Esophagus (tissue), 2 donors: ENCODE measurements at regions not wholly inside any gene's neighbourhood (a gene's known extent, or its start where the extent isn't known, plus 50 kb on each side); places are given as distances from the start of the nearest gene placed in this dataset.

Experiments used
- H3K27ac ChIP-seq, 2 donors: one replicate each; pipeline ENCODE4 v1.5.1; 2013; ENCODE audit warnings: low read depth in 2 of 2, mild to moderate bottlenecking in 2 of 2, inconsistent platforms in 1 of 2, low read length in 1 of 2, moderate library complexity in 1 of 2
- H3K27me3 ChIP-seq, 2 donors: one replicate each; pipeline ENCODE4 v1.6.1; 2013; ENCODE audit warnings: low read length in 2 of 2, control low read depth in 1 of 2, mild to moderate bottlenecking in 1 of 2; ENCODE audit not compliant: insufficient read depth in 2 of 2, control insufficient read depth in 1 of 2
- H3K36me3 ChIP-seq, 2 donors: one replicate each; pipeline ENCODE4 v1.6.1; 2013; ENCODE audit warnings: low read length in 1 of 2; ENCODE audit not compliant: control insufficient read depth in 2 of 2, insufficient read depth in 2 of 2
- H3K4me1 ChIP-seq, 2 donors: one replicate each; pipeline ENCODE4 v1.6.1; 2013; ENCODE audit warnings: low read length in 1 of 2; ENCODE audit not compliant: control insufficient read depth in 2 of 2, insufficient read depth in 2 of 2
- H3K4me3 ChIP-seq, 2 donors: one replicate each; pipeline ENCODE4 v1.5.1; 2013; ENCODE audit warnings: low read length in 2 of 2, mild to moderate bottlenecking in 2 of 2, low read depth in 1 of 2, moderate library complexity in 1 of 2
- H3K9me3 ChIP-seq, 2 donors: one replicate each; pipeline ENCODE4 v1.6.1; 2013; ENCODE audit warnings: mild to moderate bottlenecking in 2 of 2, low read depth in 1 of 2, low read length in 1 of 2, moderate library complexity in 1 of 2; ENCODE audit not compliant: control insufficient read depth in 2 of 2, insufficient read depth in 1 of 2
- WGBS, 2 donors: extraction: QIAGEN DNeasy Blood & Tissue Kit; methylation state at CpG; one replicate each; pipeline ENCODE4 v1.1.7; 2013; 5-methylcytosine and 5-hydroxymethylcytosine counted together
- donor health status: healthy with polysubstance abuse.
- donor health status: Bipolar disorder and iron deficiency.

GRCh38 chr3:152087153-152087552 lies 181.6 kb upstream of the MBNL1 start:
- Histone ChIP-seq H3K27ac (no peak overlapping the region), H3K4me3 (no peak overlapping the region), H3K4me1 (no peaks in the 10 kb centered on the region), H3K9me3 (no peaks in the 10 kb centered on the region), H3K36me3 (no peaks in the 10 kb centered on the region), H3K27me3 (no peaks in the 10 kb centered on the region)

- H3K9me3 ChIP-seq = no peaks in the 10 kb centered on the region
- no peak overlapping the region for H3K27ac ChIP-seq
- H3K4me1 ChIP-seq = no peaks in the 10 kb centered on the region
- H3K4me3 ChIP-seq = no peak overlapping the region
- H3K36me3 ChIP-seq = no peaks in the 10 kb centered on the region
- no peaks in the 10 kb centered on the region for H3K27me3 ChIP-seq
Measured at GRCh38 chr3:152089528-152089927, 179.2 kb upstream of the MBNL1 start.

DNA sequence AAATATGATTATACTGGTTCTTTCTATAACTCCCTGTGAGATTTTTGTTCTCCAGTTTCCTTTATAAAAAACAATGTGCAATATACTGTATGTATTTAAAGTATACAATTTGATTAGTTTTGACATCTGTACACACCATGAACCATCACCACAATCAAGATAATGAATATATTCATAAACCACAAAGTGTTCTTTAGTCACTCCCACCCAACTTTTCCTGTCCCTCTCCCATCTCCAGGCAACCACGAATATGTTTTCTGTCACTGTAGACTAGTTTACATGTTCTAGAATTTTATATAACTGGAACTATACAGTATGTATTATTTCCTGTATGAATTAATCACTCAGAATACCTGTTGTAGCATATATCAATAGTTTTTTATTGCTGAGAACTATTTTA lies 177.0 kb upstream of the MBNL1 start:
- H3K36me3 ChIP-seq = no peaks in the 10 kb centered on the region
- H3K9me3 ChIP-seq = no peaks in the 10 kb centered on the region
- no peaks in the 10 kb centered on the region for H3K27me3 ChIP-seq
- WGBS, 2 donors = 78 to 79% methylated on average over 1 of the region's 1 CpG
- no peak overlapping the region for H3K4me3 ChIP-seq
- H3K4me1 ChIP-seq = no peaks in the 10 kb centered on the region
- H3K27ac ChIP-seq = no peak overlapping the region

GRCh38 chr3:152093901-152094300 lies 174.8 kb upstream of the MBNL1 start:
- no peaks in the 10 kb centered on the region for H3K4me1 ChIP-seq
- H3K9me3 ChIP-seq = no peaks in the 10 kb centered on the region
- no peak overlapping the region for H3K27ac ChIP-seq
- no peaks in the 10 kb centered on the region for H3K27me3 ChIP-seq
- H3K4me3 ChIP-seq = no peak overlapping the region
- H3K36me3 ChIP-seq = no peaks in the 10 kb centered on the region

DNA sequence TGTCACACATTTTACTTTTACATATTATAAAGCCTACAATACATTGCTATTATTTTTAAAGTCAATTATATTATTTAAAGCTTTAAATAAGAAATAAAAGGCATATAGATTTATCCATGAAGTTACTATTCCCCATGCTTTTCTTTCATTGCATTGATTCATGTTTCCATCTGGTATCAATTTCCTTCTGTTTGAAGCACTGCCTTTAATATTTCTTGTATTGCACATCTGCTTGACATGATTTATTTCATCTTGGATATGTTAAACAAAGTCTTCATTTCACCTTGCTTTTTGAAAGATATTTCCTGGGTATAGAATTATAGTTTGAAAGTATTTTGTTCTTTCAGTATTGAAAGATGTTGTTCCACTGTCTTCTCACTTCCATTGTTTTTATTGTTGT lies 174.3 kb upstream of the MBNL1 start:
- H3K9me3 ChIP-seq = no peaks in the 10 kb centered on the region
- no peaks in the 10 kb centered on the region for H3K4me1 ChIP-seq
- no peaks in the 10 kb centered on the region for H3K36me3 ChIP-seq
- H3K27me3 ChIP-seq = no peaks in the 10 kb centered on the region
- no peak overlapping the region for H3K27ac ChIP-seq
- no peak overlapping the region for H3K4me3 ChIP-seq

DNA sequence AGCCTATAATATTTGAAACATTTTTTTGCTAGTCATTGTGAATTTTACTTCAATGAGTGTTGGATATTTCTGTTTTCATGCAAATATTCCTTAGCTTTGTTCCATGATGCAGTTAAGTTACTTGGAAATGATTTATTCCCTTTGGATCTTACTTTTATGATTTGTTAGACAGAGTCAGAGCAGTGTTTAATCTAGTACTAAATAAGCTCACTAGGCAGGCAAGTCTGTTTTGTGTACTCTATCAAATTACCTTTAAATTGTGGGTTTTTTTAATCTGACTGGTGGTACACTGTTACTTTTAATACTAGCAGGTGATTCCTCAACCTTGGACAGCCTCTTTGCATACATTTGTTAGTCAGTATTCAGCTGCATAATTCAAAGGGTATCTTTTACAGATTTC lies 173.3 kb upstream of the MBNL1 start:
- no peak overlapping the region for H3K27ac ChIP-seq

DNA sequence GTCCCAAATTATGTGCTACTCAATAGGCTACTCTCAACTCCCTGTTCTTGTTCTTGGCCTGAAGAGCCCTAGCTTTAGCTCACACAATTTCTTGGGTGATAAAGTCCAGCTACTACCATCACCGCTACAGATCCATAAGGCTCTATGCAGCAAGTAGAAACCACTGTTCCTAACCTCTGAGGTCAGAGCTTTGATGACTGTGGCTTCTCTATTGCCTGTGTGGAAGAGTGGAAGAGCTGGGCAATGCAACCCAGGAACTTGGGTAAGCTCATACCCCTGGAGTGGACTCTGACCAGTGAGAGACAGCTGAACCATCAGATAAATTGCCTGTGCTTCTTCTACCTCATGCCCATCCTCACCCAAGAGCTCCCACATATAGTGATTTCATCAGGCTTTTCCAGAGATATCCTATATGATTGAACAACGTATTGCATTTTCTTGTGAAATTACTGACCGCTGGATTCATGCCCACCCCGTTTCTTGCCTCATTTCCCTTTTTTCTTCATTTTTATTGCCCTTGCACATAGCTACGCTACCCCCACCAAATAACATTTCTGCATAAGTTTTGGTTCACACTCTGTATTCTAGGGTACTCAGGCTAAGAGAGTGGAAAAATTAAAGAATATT lies 172.3 kb upstream of the MBNL1 start:
- 96% methylated on average over 5 of the region's 5 CpGs for WGBS, 2 donors
- no peaks in the 10 kb centered on the region for H3K9me3 ChIP-seq
- H3K36me3 ChIP-seq = no peaks in the 10 kb centered on the region
- H3K27ac ChIP-seq = no peak overlapping the region
- no peak overlapping the region for H3K4me3 ChIP-seq
- H3K27me3 ChIP-seq = no peaks in the 10 kb centered on the region
- H3K4me1 ChIP-seq = no peaks in the 10 kb centered on the region

More for the DNA sequence above, 173.3 kb upstream of the MBNL1 start:
- Histone ChIP-seq H3K9me3 (no peaks in the 10 kb centered on the region), H3K27me3 (no peaks in the 10 kb centered on the region), H3K36me3 (no peaks in the 10 kb centered on the region), H3K4me3 (no peak overlapping the region), H3K4me1 (no peaks in the 10 kb centered on the region)

GRCh38 chr3:152097120-152097519 lies 171.6 kb upstream of the MBNL1 start:
- no peak overlapping the region for H3K27ac ChIP-seq

DNA sequence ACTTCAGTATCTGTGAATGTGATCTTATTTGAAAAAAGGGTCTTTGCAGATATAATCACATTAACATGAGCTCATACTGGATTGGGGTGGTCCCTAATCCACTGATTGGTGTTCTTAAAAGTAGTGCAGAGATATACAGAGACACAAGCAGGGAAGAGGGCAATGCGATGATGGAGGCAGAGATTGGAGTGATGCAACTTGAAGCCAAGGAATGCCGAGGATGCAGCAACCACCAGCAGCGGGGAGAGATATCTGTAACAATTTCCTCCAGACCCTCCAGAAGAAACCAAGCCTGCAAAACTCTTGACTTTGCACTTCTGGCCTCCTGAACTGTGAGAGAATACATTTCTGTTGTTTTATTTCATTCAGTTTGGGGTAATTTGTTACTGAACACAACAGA lies 171.0 kb upstream of the MBNL1 start:
- H3K4me1 ChIP-seq = no peaks in the 10 kb centered on the region
- no peak overlapping the region for H3K4me3 ChIP-seq
- no peaks in the 10 kb centered on the region for H3K27me3 ChIP-seq
- H3K27ac ChIP-seq = no peak overlapping the region
- no peaks in the 10 kb centered on the region for H3K9me3 ChIP-seq
- H3K36me3 ChIP-seq = no peaks in the 10 kb centered on the region
- WGBS, 2 donors = 84 to 85% methylated on average over 3 of the region's 3 CpGs

More at GRCh38 chr3:152097120-152097519, 171.6 kb upstream of the MBNL1 start:
- 43 to 75% methylated on average over 2 of the region's 2 CpGs for WGBS, 2 donors
- Histone ChIP-seq H3K27me3 (no peaks in the 10 kb centered on the region), H3K4me1 (no peaks in the 10 kb centered on the region), H3K9me3 (no peaks in the 10 kb centered on the region), H3K4me3 (no peak overlapping the region), H3K36me3 (no peaks in the 10 kb centered on the region)

- 85 to 90% methylated on average over 3 of the region's 3 CpGs for WGBS, 2 donors
- H3K9me3 ChIP-seq = no peaks in the 10 kb centered on the region
- no peak overlapping the region for H3K27ac ChIP-seq
- no peaks in the 10 kb centered on the region for H3K27me3 ChIP-seq
- H3K4me3 ChIP-seq = no peak overlapping the region
- H3K36me3 ChIP-seq = no peaks in the 10 kb centered on the region
- no peaks in the 10 kb centered on the region for H3K4me1 ChIP-seq
Measured at GRCh38 chr3:152100491-152101132, 168.1 kb upstream of the MBNL1 start.
